NCI-H446 treated with DMSO at 0.1 percent for 48 hours (cell line): ENCODE measurements at regions not wholly inside any gene's neighbourhood (a gene's known extent, or its start where the extent isn't known, plus 50 kb on each side); places are given as distances from the start of the nearest gene placed in this dataset.
"Not testable (repeated sequence)": the region's sequence is repeated elsewhere in the genome, so short reads cannot be mapped to it uniquely, and the experiment has no call there.

Experiments
- DNase-seq: peaks from one replicate; lab custom pipeline; 2025; lab: John Stamatoyannopoulos, UW

GRCh38 chr6:81465859-81466258, 286.6 kb downstream of the TENT5A start:
- DNase-seq, result no peak

- DNase-seq, result no peak
Measured at GRCh38 chr6:81456416-81456815, 296.1 kb downstream of the TENT5A start.

- DNase-seq, result no peak
Measured at GRCh38 chr6:81455641-81456040, 296.8 kb downstream of the TENT5A start.

GRCh38 chr6:81451787-81452186, 300.7 kb downstream of the TENT5A start:
- DNase-seq, result no peak

GRCh38 chr6:81450180-81450579, 302.3 kb downstream of the TENT5A start:
- DNase-seq, result no peak

- DNase-seq, result no peak
Measured at GRCh38 chr6:81446509-81446908, 306.0 kb downstream of the TENT5A start.

- no peak for DNase-seq
Measured at GRCh38 chr6:81439417-81439816, 313.1 kb downstream of the TENT5A start.

GRCh38 chr6:81436990-81437389, 315.5 kb downstream of the TENT5A start:
- no peak for DNase-seq

- no peak for DNase-seq
Measured at GRCh38 chr6:81413306-81413705, 339.2 kb downstream of the TENT5A start.

- no peak for DNase-seq
Measured at GRCh38 chr6:81401970-81402690, 350.4 kb downstream of the TENT5A start.

- DNase-seq, result no peak
Measured at GRCh38 chr6:81396916-81397315, 355.6 kb downstream of the TENT5A start.

GRCh38 chr6:81387163-81387562, 365.3 kb downstream of the TENT5A start:
- DNase-seq, result no peak

GRCh38 chr6:81384921-81385320, 367.6 kb downstream of the TENT5A start:
- DNase-seq, result no peak

- no peak for DNase-seq
Measured at GRCh38 chr6:81383472-81383871, 369.0 kb downstream of the TENT5A start.

- DNase-seq, result no peak
Measured at GRCh38 chr6:81382852-81383251, 369.6 kb downstream of the TENT5A start.

- no peak for DNase-seq
Measured at GRCh38 chr6:81381382-81381916, 371.0 kb downstream of the TENT5A start.

GRCh38 chr6:81380718-81381338, 371.7 kb downstream of the TENT5A start:
- no peak for DNase-seq

- no peak for DNase-seq
Measured at GRCh38 chr6:81376745-81377144, 375.7 kb downstream of the TENT5A start.

GRCh38 chr6:81373414-81373813, 379.1 kb downstream of the TENT5A start:
- no peak for DNase-seq

GRCh38 chr6:81371930-81372329, 380.6 kb downstream of the TENT5A start:
- no peak for DNase-seq

GRCh38 chr6:81366972-81367371, 385.5 kb downstream of the TENT5A start:
- no peak for DNase-seq

- no peak for DNase-seq
Measured at GRCh38 chr6:81362246-81362645, 390.2 kb downstream of the TENT5A start.

GRCh38 chr6:81353262-81353661, 399.2 kb downstream of the TENT5A start:
- no peak for DNase-seq

GRCh38 chr6:81344026-81344425, 408.5 kb downstream of the TENT5A start:
- DNase-seq, result not testable (repeated sequence)
